Daoy (cell line): ENCODE measurements at regions not wholly inside any gene's neighbourhood (a gene's known extent, or its start where the extent isn't known, plus 50 kb on each side); places are given as distances from the start of the nearest gene placed in this dataset.
"Not testable (repeated sequence)": the region's sequence is repeated elsewhere in the genome, so short reads cannot be mapped to it uniquely, and the experiment has no call there.

ENCODE experiments used
- DNase-seq: peaks from one replicate; pipeline ENCODE4 v3.0.0-alpha.2; 2015; ENCODE audit warnings: low read depth

- DNase-seq = not testable (repeated sequence)
Observed at GRCh38 chrX:107296184-107296583, 89.8 kb downstream of the DNAAF6 start.

DNA sequence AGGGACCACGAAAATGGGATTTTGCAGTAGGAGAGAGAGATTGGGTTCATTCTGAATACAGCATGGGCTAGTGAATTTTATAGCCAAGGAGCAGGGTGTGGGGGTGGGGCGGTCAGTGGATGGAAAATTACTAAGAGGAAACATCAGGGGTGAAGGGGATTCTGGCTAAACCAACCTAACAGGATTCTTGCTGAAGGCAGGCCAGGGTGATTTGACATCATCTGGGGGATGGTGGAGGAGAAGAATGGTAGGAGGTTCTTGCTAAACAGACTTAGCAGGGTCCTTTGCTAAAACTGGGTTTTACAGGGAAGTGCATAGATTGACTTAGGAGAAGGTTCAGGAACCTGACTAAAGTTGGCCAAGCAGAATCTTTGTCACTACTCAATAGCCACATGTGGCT is 91.9 kb downstream of the DNAAF6 start:
- DNase-seq = no peak

- DNase-seq = no peak
Observed at GRCh38 chrX:107301253-107301652, 94.8 kb downstream of the DNAAF6 start.

DNA sequence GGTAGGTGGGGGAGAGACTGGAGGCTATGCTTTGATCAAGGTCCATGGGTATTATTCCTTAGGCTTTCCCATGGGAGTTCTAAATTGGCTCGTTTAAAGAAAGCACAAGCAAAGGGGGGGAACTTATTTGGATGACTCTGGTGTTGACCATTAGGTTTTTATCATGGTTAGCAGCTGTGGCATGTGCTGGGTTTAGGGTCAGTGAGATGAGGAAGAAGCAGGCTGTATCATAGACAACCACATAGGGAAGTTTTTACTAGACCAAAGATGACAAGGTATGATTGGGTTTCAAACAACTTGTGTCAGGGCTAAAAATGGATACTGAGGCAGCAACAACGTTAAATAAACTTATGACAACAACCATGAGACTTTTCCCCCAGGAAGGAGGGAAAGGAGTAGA is 97.7 kb downstream of the DNAAF6 start:
- DNase-seq = no peak

GRCh38 chrX:107323786-107324492 is 117.5 kb downstream of the DNAAF6 start:
- DNase-seq = no peak

DNA sequence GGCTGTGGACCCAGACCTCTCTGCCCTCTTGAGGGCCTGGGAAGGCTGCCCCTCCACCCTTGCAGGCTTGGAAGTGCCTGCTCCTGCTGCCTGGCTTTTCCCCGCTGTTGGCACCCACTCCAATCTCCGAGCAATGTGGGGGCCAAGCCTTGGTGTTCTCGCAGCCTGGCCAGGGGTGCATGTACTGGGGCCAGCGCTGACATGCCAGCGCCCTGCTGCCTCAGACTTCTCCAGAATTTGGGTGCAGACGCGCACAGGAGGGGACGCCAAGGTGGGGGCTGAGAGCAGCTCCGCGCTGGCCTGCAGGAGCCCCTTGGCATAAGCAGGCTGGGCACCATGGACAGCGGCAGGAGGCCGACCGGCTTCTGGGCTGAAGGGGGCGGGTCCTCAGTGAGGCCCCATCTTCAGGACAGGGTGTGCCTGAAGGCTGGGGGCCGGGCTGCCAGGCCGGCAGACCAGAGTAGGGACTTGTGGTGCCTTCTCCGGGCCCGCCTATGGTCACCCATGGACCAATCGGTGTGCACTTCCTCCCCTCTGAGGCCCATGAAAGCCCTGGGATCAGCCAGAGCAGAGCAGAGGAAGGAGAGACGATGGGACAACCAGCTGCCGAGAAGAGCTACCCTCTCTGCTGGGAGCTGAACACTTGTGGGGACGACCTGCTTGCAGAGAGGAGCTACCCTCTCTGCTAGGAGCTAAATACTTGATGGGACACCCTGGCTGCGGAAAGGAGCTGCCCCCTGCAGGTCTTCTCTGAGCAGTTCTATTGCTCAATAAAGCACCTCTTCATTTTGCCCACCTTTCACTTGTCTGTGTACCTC is 118.3 kb downstream of the DNAAF6 start:
- peak; percentile 70 for DNase-seq

- DNase-seq = no peak
Observed at GRCh38 chrX:107325467-107325866, 119.1 kb downstream of the DNAAF6 start.

- DNase-seq = no peak
Observed at GRCh38 chrX:107348051-107348450, 101.4 kb upstream of the FRMPD3 start.

GRCh38 chrX:107348990-107349389 is 100.5 kb upstream of the FRMPD3 start:
- DNase-seq = no peak

DNA sequence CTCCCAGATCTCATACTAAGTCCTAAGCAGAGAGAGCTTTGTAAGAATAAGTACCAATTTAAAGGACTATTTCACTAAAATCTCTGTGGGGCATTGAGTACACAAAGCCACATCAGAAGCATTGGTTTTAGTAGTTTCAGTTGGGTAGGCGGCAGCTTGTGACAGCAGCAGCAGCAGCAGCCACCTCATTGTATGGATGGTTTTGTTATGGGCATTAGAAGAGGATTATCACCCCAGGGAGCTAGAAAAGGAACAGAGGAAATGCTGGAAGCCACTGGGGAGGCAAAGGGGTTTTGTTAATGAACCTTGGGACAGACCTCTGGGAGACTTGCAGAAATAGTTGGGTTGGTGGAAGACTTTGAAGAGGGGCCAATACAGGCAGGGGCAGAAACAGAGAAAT is 93.9 kb upstream of the FRMPD3 start:
- no peak for DNase-seq

- no peak for DNase-seq
Observed at GRCh38 chrX:107360788-107361360, 88.6 kb upstream of the FRMPD3 start.

DNA sequence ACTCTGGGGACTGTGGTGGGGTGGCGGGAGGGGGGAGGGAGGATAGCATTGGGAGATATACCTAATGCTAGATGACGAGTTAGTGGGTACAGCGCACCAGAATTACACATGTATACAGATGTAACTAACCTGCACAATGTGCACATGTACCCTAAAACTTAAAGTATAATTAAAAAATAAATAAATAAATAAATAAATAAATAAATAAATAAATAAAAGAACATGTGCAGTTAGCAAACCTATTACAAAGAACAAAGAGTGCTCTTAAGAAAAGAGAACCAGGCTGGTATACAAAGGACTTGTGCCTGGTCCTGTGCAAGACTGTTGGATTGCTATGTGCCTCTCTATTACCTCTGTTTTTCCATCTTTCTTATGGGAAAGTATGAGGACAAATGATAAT is 79.3 kb upstream of the FRMPD3 start:
- DNase-seq = not testable (repeated sequence)

- no peak for DNase-seq
Observed at GRCh38 chrX:107374132-107374531, 75.3 kb upstream of the FRMPD3 start.

- DNase-seq = no peak
Observed at GRCh38 chrX:107374831-107375230, 74.6 kb upstream of the FRMPD3 start.

DNA sequence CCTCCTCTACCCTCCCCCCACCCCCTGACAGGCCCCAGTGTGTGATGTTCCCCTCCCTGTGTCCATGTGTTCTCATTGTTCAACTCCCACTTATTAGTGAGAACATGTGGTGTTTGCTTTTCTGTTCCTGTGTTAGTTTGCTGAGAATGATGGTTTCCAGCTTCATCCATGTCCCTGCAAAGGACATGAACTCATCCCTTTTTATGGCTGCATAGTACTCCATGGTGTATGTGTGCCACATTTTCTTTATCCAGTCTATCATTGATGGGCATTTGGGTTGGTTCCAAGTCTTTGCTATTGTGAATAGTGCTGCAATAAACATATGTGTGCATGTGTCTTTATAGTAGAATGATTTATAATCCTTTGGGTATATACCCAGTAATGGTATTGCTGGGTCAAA is 73.3 kb upstream of the FRMPD3 start:
- not testable (repeated sequence) for DNase-seq

DNA sequence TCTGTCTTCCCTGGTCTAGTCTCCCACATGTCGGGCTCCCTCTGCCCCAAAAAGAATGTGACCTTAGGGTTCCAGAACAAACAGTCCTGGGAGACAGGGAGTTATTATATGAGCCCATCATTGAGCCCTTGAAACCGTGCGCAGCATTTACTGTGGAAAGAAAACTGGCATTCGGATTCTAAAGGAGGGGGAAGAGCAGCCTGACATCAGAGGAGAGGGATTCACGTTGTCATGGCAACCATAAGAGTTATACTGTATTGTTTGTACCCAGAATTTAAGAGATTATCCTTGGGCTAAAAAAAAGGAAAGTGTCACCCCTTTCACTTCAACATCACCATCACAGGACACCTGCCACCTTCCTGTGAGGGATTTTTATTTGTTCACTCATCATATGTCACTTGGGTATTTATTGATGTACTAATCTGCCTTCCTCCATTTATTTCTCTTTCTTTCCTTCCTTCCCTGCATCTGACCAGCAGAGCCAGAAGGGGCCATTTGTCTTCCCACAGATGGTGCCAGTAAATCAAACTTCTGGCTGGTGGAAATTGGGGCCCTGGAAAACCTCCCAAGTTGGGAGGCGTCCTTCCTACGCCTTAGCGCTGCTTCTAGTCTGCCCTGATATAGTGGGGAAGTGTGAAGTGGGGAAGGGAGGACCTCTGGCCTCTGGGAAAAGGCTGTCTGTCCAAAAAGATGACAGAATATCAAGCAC is 64.9 kb upstream of the FRMPD3 start:
- DNase-seq = no peak

GRCh38 chrX:107389726-107390125 is 59.7 kb upstream of the FRMPD3 start:
- no peak for DNase-seq

- not testable (repeated sequence) for DNase-seq
Observed at GRCh38 chrX:107393656-107394055, 55.8 kb upstream of the FRMPD3 start.

DNA sequence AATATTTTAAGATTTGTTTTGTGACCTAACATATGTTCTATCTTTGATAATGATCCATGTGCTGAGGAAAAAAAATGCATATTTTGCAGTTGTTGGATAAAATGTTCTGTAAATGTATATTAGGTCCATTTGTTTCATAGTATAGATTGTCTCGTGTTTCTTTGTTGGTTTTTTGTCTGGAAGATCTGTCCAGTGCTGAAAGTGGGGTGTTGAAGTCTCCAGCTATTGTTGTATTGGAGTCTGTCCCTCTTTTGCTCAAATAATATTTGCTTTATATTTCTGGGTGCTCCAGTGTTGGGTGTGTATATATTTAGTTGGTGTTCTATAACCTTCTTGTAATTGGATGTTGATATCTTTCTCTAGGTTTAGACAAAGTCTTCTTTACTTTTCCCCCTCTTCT is 53.2 kb upstream of the FRMPD3 start:
- DNase-seq = no peak

DNA sequence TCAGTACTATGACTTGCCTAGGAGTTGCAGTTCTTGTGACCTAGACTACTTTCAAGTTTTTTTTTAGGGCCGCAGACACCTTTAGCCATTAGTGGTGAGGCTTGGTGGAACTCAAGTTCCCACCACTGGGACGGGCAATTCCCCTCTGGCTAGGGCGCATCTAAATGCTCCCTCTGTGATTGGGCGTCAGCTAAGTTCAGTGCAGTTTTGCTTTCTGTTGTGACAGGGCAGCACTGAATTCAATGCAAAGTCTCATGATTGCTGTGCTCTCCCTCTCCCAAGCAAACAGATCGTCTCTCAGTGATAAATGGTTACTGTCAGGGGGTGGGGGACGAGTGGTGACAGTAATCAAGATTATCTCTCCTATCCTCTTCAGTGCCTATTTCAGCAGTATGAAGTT is 52.7 kb upstream of the FRMPD3 start:
- no peak for DNase-seq

DNA sequence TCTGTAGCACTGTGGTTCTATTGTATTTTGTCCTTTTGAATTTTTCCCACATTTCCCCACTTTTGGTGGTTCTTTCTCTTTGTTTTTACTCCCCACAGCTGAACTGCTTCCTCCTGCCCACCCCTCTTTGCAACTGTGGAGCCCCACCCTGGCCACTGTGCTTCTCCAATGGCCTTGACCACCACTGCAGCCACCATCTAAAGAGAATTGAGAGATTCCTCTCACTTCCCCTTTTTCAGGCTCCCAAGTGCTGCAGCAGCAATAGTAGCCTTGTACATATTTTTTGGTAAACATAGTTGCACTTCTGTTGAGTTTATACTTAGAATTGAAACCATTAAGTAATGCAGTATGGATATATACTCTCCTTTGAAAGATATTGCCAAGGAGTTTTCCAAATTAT is 51.3 kb upstream of the FRMPD3 start:
- no peak for DNase-seq
